GM18861 (cell line): ENCODE measurements at regions not wholly inside any gene's neighbourhood (a gene's known extent, or its start where the extent isn't known, plus 50 kb on each side); places are given as distances from the start of the nearest gene placed in this dataset.
"Not testable (repeated sequence)": the region's sequence is repeated elsewhere in the genome, so short reads cannot be mapped to it uniquely, and the experiment has no call there.

Source experiments
- ATAC-seq: cut with Tn5 transposase; IDR thresholded peaks from one replicate; pipeline ENCODE4 v1.9.1; 2021; ENCODE audit not compliant: unreplicated experiment

- not testable (repeated sequence) for ATAC-seq
Measured at GRCh38 chr11:82396639-82397038, 337.0 kb downstream of the FAM181B start.

DNA sequence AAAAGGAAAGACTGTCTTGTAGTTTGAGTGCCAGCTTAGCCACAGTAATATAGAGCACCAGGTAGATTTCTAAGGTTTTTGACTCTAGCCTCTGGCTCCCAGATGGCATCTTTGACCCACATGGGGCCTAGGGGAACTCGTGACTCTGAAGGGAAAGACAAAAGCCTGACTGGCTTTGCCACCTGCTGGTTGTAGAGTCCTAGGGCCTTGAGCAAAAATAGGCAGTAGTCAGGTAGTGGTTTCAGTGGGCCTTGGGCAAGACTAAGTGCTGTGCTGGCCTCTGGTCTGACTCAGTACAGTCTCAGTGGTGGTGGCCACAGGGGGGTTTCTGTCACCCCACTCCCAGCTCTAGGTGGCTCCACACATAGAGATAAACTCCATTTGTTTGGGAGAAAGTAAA is 349.4 kb downstream of the FAM181B start:
- no peak for ATAC-seq

GRCh38 chr11:82373781-82374542 is 359.7 kb downstream of the FAM181B start:
- no peak for ATAC-seq

GRCh38 chr11:82365351-82365750 is 368.3 kb downstream of the FAM181B start:
- ATAC-seq, result no peak

DNA sequence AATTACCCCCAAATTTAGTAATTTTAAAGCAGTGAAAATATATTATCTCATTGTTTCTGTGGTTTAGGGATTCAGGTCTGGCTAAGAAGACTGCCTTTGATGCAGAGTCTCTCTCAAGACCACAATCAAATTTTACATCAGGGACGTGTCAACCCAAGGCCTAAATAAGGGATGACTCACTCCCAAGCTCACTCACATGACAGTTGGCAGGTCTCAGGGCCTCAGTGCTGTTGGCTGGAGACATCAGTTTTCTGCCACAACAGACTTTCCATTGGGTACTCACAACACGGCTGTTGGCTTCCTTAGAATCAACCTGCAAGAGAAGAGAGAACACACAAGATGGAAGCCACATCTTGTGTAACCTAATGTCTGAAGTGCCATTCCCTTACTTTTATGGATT is 377.3 kb downstream of the FAM181B start:
- ATAC-seq, result no peak

DNA sequence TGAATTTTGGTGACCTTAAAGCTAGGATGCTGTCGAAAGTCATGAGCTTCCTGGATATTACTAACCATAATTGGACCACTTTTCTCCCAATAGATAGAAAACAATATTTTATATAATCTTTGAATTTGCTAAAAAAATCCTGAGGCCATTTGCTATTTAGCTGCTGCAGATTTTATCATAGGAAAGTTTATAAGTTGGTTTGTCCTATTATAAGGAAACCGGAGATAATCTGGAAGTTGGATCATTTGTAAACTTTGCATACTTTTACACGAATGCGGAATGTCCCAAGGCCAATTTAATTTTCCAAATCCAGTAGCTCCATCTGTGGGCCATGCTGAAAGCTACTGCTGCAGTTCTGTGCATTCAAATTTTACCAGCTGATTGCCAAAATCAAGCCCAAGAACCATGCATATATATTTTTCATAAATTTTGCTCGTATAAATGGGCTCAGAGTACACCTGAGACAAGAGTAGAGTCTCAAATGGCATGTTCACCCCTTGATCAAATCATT is 378.3 kb downstream of the FAM181B start:
- ATAC-seq, result no peak

GRCh38 chr11:82326853-82327252 is 406.8 kb downstream of the FAM181B start:
- no peak for ATAC-seq

- ATAC-seq, result no peak
Measured at GRCh38 chr11:82321206-82321605, 412.5 kb downstream of the FAM181B start.

- ATAC-seq, result no peak
Measured at GRCh38 chr11:82315093-82315492, 418.6 kb downstream of the FAM181B start.

DNA sequence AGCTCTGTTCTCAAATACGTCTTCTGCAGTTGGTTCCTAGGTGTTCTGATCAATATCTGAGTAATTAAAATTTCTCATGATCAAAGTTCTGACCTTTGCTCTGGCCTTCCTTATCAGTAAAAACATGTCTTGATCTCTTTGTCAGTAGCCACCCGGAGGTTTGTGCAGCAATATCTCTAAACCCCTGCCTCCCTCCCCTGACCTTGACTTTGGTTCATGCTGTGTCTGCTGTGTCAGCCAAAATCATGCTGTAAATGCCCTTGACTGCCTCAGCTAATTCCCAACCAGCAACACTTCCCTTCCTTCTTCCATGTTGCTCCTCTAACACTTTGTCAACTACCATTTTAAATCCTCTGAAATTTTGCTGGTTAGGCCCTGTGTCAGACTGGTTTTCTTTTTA is 424.7 kb downstream of the FAM181B start:
- ATAC-seq, result no peak

DNA sequence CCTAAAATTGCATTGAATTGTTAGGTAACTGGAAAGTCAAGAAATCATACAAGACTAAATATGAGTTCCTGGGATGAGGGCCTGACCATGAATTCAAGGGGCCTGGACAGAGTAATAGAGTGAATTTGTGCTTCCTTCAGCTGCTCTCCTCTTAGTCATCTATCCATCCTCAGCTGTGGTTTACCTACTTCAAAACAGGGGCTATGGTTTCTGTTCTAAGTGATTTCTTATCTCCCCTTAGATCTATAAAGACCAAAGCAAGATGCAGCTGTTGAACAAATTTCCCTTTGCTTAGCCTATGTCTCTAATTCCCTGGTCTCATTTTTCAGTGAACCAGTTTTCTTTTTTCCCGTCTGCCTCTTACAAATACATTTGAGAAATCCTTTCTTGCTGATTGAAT is 428.5 kb downstream of the FAM181B start:
- ATAC-seq, result no peak

- ATAC-seq, result no peak
Measured at GRCh38 chr11:82303671-82304070, 430.0 kb downstream of the FAM181B start.

GRCh38 chr11:82288471-82288870 is 445.2 kb downstream of the FAM181B start:
- ATAC-seq, result no peak

GRCh38 chr11:82270870-82271269 is 462.8 kb downstream of the FAM181B start:
- ATAC-seq, result no peak

- ATAC-seq, result no peak
Measured at GRCh38 chr11:82268627-82269026, 465.0 kb downstream of the FAM181B start.

DNA sequence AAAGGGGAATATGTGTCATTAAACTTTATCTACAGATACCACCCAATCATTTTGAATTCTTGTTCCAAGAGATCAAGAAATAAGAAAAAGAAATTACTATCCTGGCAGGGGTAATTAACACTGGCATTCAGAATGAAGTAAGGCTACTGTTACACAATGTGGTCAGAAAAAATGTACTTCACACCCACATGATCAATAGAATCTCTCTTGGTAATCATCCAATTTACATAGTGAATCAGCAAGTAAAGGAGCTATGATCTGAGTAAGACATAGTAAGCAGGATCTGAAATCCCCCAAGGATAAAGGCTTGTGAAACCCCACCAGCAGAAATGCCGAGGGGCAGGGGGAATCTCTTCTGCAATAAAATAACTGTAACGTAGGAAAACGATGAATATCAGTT is 466.5 kb downstream of the FAM181B start:
- no peak for ATAC-seq

DNA sequence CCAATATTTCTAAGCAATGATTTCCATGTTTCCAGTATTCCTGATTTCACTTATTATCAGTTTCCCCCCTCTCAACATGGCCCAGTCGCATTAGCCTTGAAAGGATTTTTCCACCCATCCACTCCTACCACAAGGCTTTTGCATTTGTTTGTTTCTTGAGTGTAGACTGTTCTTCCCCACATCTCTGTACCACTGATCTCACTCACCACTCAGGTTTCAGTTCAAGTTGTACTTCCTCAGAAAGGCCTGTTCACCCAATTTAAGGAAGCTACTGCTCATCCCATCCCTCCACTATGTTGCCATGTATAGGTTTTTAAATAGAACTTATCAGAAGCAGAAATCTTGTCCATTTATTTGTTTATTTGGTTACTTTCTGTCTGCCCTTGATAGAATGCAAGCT is 472.3 kb downstream of the FAM181B start:
- no peak for ATAC-seq

DNA sequence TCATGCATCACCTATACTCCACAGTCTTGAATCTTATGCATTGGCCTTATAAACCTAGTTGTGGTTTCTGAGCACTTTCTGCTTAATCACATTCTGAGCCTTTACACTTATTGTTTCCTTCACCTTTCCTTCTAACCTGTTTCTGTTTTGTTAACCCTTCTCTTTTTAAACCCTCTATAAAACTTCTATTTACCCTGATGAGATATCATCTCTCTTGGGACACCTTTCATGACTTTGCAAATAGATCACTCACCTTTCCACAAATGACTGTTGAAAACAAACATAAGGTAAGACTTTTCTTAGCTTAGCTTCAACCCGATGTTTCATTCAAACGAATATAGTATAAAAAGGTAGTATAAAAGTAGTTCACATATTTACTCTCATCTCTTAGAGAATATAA is 483.6 kb downstream of the FAM181B start:
- ATAC-seq, result no peak

- no peak for ATAC-seq
Measured at GRCh38 chr11:82246926-82247325, 486.7 kb downstream of the FAM181B start.

DNA sequence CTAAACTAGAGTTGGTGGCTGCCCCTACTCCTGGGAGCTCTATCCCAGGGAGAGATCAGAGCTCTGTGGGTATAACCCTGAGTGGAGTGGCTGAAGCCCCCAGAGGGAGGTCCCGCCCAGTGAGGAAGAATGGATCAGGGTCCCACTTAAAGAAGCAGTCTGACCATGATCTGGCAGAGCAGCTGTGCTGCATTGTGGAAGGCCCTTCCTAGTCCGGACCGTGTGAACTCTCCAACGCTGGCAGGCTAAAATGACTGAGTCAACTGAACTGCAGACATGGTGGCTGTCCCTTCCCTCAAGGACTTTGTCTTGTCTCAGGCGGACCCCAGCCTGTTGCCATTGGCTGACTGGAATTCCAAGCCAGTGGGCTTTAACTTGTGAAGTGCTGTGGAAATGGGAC is 494.2 kb downstream of the FAM181B start:
- no peak for ATAC-seq

DNA sequence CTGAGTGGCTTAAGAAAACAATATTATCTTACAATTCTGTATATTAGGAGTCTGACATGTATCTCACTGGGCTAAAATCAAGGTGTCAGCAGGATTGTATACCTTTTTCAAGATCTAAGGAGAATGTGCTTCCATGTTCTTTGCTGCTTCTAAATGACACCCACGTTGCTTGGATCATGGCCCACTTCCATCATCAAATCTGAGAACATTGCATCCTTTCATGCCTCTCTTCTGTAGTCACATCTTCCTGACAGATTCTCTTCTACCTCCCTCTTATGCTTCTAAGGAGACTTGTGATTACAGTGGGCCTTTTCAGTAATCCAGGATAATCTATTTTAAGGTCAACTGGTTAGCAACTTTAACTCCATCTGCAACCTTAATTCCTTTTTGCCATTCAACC is 499.4 kb downstream of the FAM181B start:
- no peak for ATAC-seq

DNA sequence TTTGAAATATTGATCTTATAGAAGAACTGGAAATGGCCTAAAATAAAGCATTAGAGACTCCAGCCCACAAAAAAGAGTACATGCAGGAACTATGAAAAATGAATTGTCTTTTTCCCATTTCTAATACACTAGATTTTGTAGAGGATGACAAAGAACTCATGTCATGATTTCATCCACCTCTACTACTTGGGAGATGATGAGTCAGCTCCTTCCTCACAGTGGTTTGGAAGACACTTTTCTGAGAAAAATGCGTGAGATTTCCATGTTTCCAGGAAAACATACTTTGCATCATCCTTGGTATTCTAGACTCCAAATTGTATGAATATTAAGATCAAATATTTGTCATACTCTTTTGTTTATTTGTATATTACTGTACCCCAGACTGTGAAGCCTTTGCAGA is 500.5 kb downstream of the FAM181B start:
- no peak for ATAC-seq

GRCh38 chr11:82229341-82229740 is 504.3 kb downstream of the FAM181B start:
- no peak for ATAC-seq
